NCI-H2029 treated with DMSO at 0.1 percent for 48 hours (cell line): ENCODE measurements at regions not wholly inside any gene's neighbourhood (a gene's known extent, or its start where the extent isn't known, plus 50 kb on each side); places are given as distances from the start of the nearest gene placed in this dataset.

Source experiments
- DNase-seq: peaks from one replicate; lab custom pipeline; 2025; lab: John Stamatoyannopoulos, UW

- DNase-seq = no peak
These were observed 53.5 kb upstream of the TSHZ3 start for GRCh38 chr19:31402529-31403316.

- no peak for DNase-seq
These were observed 56.9 kb upstream of the TSHZ3 start for GRCh38 chr19:31406106-31406505.

- DNase-seq = no peak
These were observed 59.4 kb upstream of the TSHZ3 start for GRCh38 chr19:31408460-31409124.

- DNase-seq = no peak
These were observed 64.1 kb upstream of the TSHZ3 start for GRCh38 chr19:31413353-31413752.

- DNase-seq = no peak
These were observed 66.1 kb upstream of the TSHZ3 start for GRCh38 chr19:31415322-31415721.

- DNase-seq = no peak
These were observed 67.3 kb upstream of the TSHZ3 start for GRCh38 chr19:31416548-31416947.

- DNase-seq = no peak
These were observed 68.8 kb upstream of the TSHZ3 start for GRCh38 chr19:31418055-31418454.

GRCh38 chr19:31418692-31419430 is 69.6 kb upstream of the TSHZ3 start:
- DNase-seq = no peak

GRCh38 chr19:31419871-31420445 is 70.7 kb upstream of the TSHZ3 start:
- no peak for DNase-seq

- DNase-seq = no peak
These were observed 71.8 kb upstream of the TSHZ3 start for GRCh38 chr19:31421082-31421481.

GRCh38 chr19:31421856-31422255 is 72.6 kb upstream of the TSHZ3 start:
- no peak for DNase-seq

- no peak for DNase-seq
These were observed 74.7 kb upstream of the TSHZ3 start for GRCh38 chr19:31423896-31424295.

- DNase-seq = no peak
These were observed 75.8 kb upstream of the TSHZ3 start for GRCh38 chr19:31424861-31425620.

GRCh38 chr19:31427857-31428256 is 78.6 kb upstream of the TSHZ3 start:
- no peak for DNase-seq

- DNase-seq = no peak
These were observed 81.1 kb upstream of the TSHZ3 start for GRCh38 chr19:31430381-31430780.

- DNase-seq = no peak
These were observed 83.1 kb upstream of the TSHZ3 start for GRCh38 chr19:31432201-31432810.

GRCh38 chr19:31436121-31436776 is 87.0 kb upstream of the TSHZ3 start:
- DNase-seq = no peak

GRCh38 chr19:31438401-31439269 is 89.4 kb upstream of the TSHZ3 start:
- no peak for DNase-seq

- no peak for DNase-seq
These were observed 90.0 kb upstream of the TSHZ3 start for GRCh38 chr19:31439270-31439573.

GRCh38 chr19:31444931-31445330 is 95.7 kb upstream of the TSHZ3 start:
- no peak for DNase-seq
